Lower leg skin (tissue), 3 donors: ENCODE measurements at regions not wholly inside any gene's neighbourhood (a gene's known extent, or its start where the extent isn't known, plus 50 kb on each side); places are given as distances from the start of the nearest gene placed in this dataset.

Experiments
- CTCF ChIP-seq, 3 donors: fragments of 450-650 bp; IDR thresholded peaks; one replicate each; pipeline ENCODE4 v1.5.1; 2016; ENCODE audit warnings: antibody characterized with exemption in 3 of 3, mild to moderate bottlenecking in 3 of 3, moderate library complexity in 2 of 3
- POLR2A ChIP-seq, 2 donors: fragments of 450-650 bp; IDR thresholded peaks; one replicate each; pipeline ENCODE4 v1.6.1; 2016 to 2017; ENCODE audit warnings: antibody characterized with exemption in 2 of 2, mild to moderate bottlenecking in 1 of 2, moderate library complexity in 1 of 2

DNA sequence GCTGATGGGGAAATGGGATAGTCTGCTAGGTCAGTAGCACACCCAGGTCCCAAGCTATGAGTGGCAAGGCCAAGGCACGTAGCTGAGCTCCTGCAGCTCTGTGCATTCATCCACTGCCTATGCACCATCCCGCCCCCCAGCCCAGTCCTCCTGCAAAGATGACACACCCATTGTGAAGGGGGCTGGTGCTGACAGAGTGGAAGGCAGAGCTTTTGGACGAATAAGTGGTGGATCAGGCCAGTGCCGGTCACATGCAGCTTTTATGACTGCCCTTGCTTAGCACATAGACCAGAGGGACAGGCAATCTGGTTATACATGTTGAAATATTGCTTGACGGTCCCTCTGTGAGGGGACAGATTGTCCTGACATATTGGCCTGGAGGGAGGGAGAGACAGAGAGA, 494.3 kb downstream of the PTPRU start:
- TF ChIP-seq CTCF (IDR thresholded peaks at IDR 0.05), result no peak
- no peak for TF ChIP-seq POLR2A (IDR thresholded peaks at IDR 0.05)
